HEK293 (cell line): ENCODE measurements at regions not wholly inside any gene's neighbourhood (a gene's known extent, or its start where the extent isn't known, plus 50 kb on each side); places are given as distances from the start of the nearest gene placed in this dataset.
"Not testable (repeated sequence)": the region's sequence is repeated elsewhere in the genome, so short reads cannot be mapped to it uniquely, and the experiment has no call there.

Source experiments
- TF ChIP-seq, protein P1 (sequence below): fragments of 450-650 bp; formaldehyde crosslinking; IDR thresholded peaks from 2 replicates; pipeline ENCODE4 v1.5.1; 2016; ENCODE audit warnings: missing biosample characterization, missing genetic modification characterization
- TF ChIP-seq, protein P2 (sequence below): fragments of 450-650 bp; formaldehyde crosslinking; IDR thresholded peaks from 2 replicates; pipeline ENCODE4 v1.5.1; 2016; ENCODE audit warnings: missing biosample characterization, missing genetic modification characterization

DNA sequence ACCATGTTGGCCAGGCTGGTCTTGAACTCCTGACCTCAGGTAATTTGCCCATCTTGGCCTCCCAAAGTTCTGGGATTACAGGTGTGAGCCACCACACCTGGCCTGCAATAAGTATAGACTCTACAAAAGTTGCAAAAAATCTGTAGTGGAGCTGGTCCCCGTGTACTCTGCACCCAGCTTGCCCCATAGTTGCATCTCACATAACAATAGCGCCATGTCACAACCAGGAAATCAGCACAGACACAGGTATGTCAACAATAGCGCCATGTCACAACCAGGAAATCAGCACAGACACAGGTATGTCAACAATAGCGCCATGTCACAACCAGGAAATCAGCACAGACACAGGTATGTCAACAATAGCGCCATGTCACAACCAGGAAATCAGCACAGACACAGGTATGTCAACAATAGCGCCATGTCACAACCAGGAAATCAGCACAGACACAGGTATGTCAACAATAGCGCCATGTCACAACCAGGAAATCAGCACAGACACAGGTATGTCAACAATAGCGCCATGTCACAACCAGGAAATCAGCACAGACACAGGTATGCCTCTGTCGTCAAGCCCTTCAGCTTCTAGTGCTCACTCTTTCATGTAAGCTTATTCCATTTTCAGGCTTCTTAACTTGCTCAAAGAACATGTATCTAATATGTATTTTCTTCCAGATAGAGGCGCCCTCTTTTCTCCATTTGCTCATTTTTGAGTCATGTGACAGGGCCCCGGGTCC, 116.3 kb downstream of the ZNF664 start:
- TF ChIP-seq, protein P1, sequence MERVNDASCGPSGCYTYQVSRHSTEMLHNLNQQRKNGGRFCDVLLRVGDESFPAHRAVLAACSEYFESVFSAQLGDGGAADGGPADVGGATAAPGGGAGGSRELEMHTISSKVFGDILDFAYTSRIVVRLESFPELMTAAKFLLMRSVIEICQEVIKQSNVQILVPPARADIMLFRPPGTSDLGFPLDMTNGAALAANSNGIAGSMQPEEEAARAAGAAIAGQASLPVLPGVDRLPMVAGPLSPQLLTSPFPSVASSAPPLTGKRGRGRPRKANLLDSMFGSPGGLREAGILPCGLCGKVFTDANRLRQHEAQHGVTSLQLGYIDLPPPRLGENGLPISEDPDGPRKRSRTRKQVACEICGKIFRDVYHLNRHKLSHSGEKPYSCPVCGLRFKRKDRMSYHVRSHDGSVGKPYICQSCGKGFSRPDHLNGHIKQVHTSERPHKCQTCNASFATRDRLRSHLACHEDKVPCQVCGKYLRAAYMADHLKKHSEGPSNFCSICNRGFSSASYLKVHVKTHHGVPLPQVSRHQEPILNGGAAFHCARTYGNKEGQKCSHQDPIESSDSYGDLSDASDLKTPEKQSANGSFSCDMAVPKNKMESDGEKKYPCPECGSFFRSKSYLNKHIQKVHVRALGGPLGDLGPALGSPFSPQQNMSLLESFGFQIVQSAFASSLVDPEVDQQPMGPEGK, result not testable (repeated sequence)
- TF ChIP-seq, protein P2, sequence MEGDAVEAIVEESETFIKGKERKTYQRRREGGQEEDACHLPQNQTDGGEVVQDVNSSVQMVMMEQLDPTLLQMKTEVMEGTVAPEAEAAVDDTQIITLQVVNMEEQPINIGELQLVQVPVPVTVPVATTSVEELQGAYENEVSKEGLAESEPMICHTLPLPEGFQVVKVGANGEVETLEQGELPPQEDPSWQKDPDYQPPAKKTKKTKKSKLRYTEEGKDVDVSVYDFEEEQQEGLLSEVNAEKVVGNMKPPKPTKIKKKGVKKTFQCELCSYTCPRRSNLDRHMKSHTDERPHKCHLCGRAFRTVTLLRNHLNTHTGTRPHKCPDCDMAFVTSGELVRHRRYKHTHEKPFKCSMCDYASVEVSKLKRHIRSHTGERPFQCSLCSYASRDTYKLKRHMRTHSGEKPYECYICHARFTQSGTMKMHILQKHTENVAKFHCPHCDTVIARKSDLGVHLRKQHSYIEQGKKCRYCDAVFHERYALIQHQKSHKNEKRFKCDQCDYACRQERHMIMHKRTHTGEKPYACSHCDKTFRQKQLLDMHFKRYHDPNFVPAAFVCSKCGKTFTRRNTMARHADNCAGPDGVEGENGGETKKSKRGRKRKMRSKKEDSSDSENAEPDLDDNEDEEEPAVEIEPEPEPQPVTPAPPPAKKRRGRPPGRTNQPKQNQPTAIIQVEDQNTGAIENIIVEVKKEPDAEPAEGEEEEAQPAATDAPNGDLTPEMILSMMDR (tag by site-specific recombination), result not testable (repeated sequence)
